NCI-H1694 treated with DMSO at 0.1 percent for 48 hours (cell line): ENCODE measurements at regions not wholly inside any gene's neighbourhood (a gene's known extent, or its start where the extent isn't known, plus 50 kb on each side); places are given as distances from the start of the nearest gene placed in this dataset.

Experiments used
- DNase-seq: peaks from one replicate; lab custom pipeline; 2025; lab: John Stamatoyannopoulos, UW

- DNase-seq, result no peak
These were observed 316.8 kb upstream of the POU3F3 start for GRCh38 chr2:104537116-104537515.

GRCh38 chr2:104538077-104538476, 315.8 kb upstream of the POU3F3 start:
- DNase-seq, result no peak

GRCh38 chr2:104539649-104540048, 314.3 kb upstream of the POU3F3 start:
- no peak for DNase-seq

- DNase-seq, result no peak
These were observed 308.9 kb upstream of the POU3F3 start for GRCh38 chr2:104545055-104545454.

GRCh38 chr2:104546537-104546936, 307.4 kb upstream of the POU3F3 start:
- DNase-seq, result no peak

GRCh38 chr2:104547221-104547620, 306.7 kb upstream of the POU3F3 start:
- DNase-seq, result no peak

- DNase-seq, result no peak
These were observed 292.7 kb upstream of the POU3F3 start for GRCh38 chr2:104561251-104561650.

GRCh38 chr2:104562537-104562936, 291.4 kb upstream of the POU3F3 start:
- DNase-seq, result no peak

GRCh38 chr2:104563398-104563996, 290.4 kb upstream of the POU3F3 start:
- DNase-seq, result no peak

- no peak for DNase-seq
These were observed 285.7 kb upstream of the POU3F3 start for GRCh38 chr2:104568247-104568646.

GRCh38 chr2:104570259-104570658, 283.7 kb upstream of the POU3F3 start:
- DNase-seq, result no peak

GRCh38 chr2:104572834-104573233, 281.1 kb upstream of the POU3F3 start:
- no peak for DNase-seq

- DNase-seq, result no peak
These were observed 279.5 kb upstream of the POU3F3 start for GRCh38 chr2:104574367-104574766.

GRCh38 chr2:104577143-104577542, 276.8 kb upstream of the POU3F3 start:
- DNase-seq, result no peak

- DNase-seq, result no peak
These were observed 271.4 kb upstream of the POU3F3 start for GRCh38 chr2:104582471-104582870.

GRCh38 chr2:104583811-104584210, 270.1 kb upstream of the POU3F3 start:
- DNase-seq, result no peak

GRCh38 chr2:104584393-104584792, 269.5 kb upstream of the POU3F3 start:
- no peak for DNase-seq

GRCh38 chr2:104595576-104595975, 258.3 kb upstream of the POU3F3 start:
- DNase-seq, result no peak

- DNase-seq, result no peak
These were observed 256.0 kb upstream of the POU3F3 start for GRCh38 chr2:104597942-104598341.

- DNase-seq, result no peak
These were observed 255.3 kb upstream of the POU3F3 start for GRCh38 chr2:104598636-104599035.

GRCh38 chr2:104599787-104600510, 254.0 kb upstream of the POU3F3 start:
- no peak for DNase-seq

GRCh38 chr2:104606056-104606455, 247.9 kb upstream of the POU3F3 start:
- DNase-seq, result no peak

- no peak for DNase-seq
These were observed 237.1 kb upstream of the POU3F3 start for GRCh38 chr2:104616856-104617255.

- DNase-seq, result no peak
These were observed 233.1 kb upstream of the POU3F3 start for GRCh38 chr2:104620801-104621200.
